ENCODE measurements at regions not wholly inside any gene's neighbourhood (a gene's known extent, or its start where the extent isn't known, plus 50 kb on each side); places are given as distances from the start of the nearest gene placed in this dataset.

GRCh38 chr9:99577351-99577750 lies 244.3 kb upstream of the NR4A3 start:
- no peaks in the 10 kb centered on the region for H3K79me1 ChIP-seq (ENCODE audit: low read depth, low read length)
- no peaks in the 10 kb centered on the region for H3K79me2 ChIP-seq (ENCODE audit: control insufficient read depth in 1 of 2, insufficient read depth in 2 of 2, low read length in 2 of 2)
- ChIA-PET POLR2A (ENCODE audit: partially characterized antibody) (no interaction called here), CTCF (ENCODE audit: partially characterized antibody) (interaction anchor here (1.3 to 2.7 kb wide), 2 partner anchors 14 to 43 kb away, joined by 3 to 21 read pairs; no protein-coding TSS in a partner anchor)
- H3K23me2 ChIP-seq (ENCODE audit: low read depth, low read length) = no peaks in the 10 kb centered on the region
- H3K4me3 ChIP-seq (ENCODE audit: extremely low read depth in 1 of 4, insufficient read depth in 2 of 4, low read depth in 3 of 4, low read length in 4 of 4) = no peak overlapping the region
- H2AFZ ChIP-seq (ENCODE audit: low read length) = no peak overlapping the region
- DNase-seq (ENCODE audit: low read depth in 1 of 2, low spot score in 2 of 2) = no peak
- no peak overlapping the region for H2AK5ac ChIP-seq (ENCODE audit: low read depth, low read length)
- no peak overlapping the region for H3K14ac ChIP-seq (ENCODE audit: insufficient read length)
- H3K27ac ChIP-seq (ENCODE audit: low read depth, low read length) = no peak overlapping the region
- H3K4me2 ChIP-seq (ENCODE audit: insufficient read depth in 1 of 2, low read depth in 2 of 2, low read length in 2 of 2) = no peak overlapping the region
- WGBS, 2 experiments (ENCODE audit: extremely low coverage in 1 of 2, insufficient coverage in 1 of 2, insufficient read length in 1 of 2, insufficient replicate concordance in 2 of 2, low coverage in 1 of 2, low lambda C conversion rate in 2 of 2, missing lambda C conversion rate in 1 of 2) = 91% methylated on average over 2 of the region's 2 CpGs; no CpG with 5 or more reads in 1 of the 2 experiments
- no peak overlapping the region for H2BK120ac ChIP-seq (replicated peaks; ENCODE audit: low read depth, low read length)
- H3K9ac ChIP-seq (replicated peaks in 1 of 4; ENCODE audit: extremely low read depth in 1 of 4, low read depth in 3 of 4, low read length in 3 of 4) = no peak overlapping the region
- no peak overlapping the region for H4K8ac ChIP-seq (ENCODE audit: extremely low read depth, insufficient read depth, low read length)
- H4K5ac ChIP-seq (ENCODE audit: insufficient read length, low read depth, low read length) = no peak overlapping the region
- H3K27me3 ChIP-seq (replicated peaks in 1 of 4; ENCODE audit: control insufficient read depth in 3 of 4, extremely low read depth in 1 of 4, insufficient read depth in 3 of 4, low read length in 3 of 4) = no peaks in the 10 kb centered on the region
- no peaks in the 10 kb centered on the region for H3K9me3 ChIP-seq (ENCODE audit: insufficient read depth in 2 of 2, low read depth in 1 of 2, low read length in 1 of 2)
- H4K20me1 ChIP-seq (replicated peaks in 1 of 2; ENCODE audit: control insufficient read depth in 1 of 2, insufficient read depth in 2 of 2, low read length in 2 of 2) = no peaks in the 10 kb centered on the region
- no peaks in the 10 kb centered on the region for H3K36me3 ChIP-seq (ENCODE audit: control insufficient read depth in 2 of 4, insufficient read depth in 4 of 4, low read length in 3 of 4)
- H2BK5ac ChIP-seq (ENCODE audit: low read depth, low read length) = no peak overlapping the region
- no peaks in the 10 kb centered on the region for H3K4me1 ChIP-seq (replicated peaks in 1 of 4; ENCODE audit: control insufficient read depth in 3 of 4, insufficient read depth in 4 of 4, low read length in 3 of 4)
- H3K18ac ChIP-seq (ENCODE audit: extremely low read depth, low read length) = no peak overlapping the region
- no peak overlapping the region for H4K91ac ChIP-seq (replicated peaks; ENCODE audit: insufficient read length, low read length)
- TF ChIP-seq ASH2L (IDR thresholded peaks at IDR 0.05; ENCODE audit: low read length) = no peak
- TF ChIP-seq KDM1A (IDR thresholded peaks at IDR 0.05; ENCODE audit: borderline replicate concordance, low read length) = no peak
- no peak for TF ChIP-seq RFX5 (IDR thresholded peaks at IDR 0.05; ENCODE audit: borderline replicate concordance, low read depth, low read length)
- no peak for TF ChIP-seq HDAC2 (IDR thresholded peaks at IDR 0.05; ENCODE audit: borderline replicate concordance in 1 of 2, low read depth in 2 of 2, low read length in 2 of 2)
- no peak for TF ChIP-seq SUZ12 (IDR thresholded peaks at IDR 0.05; ENCODE audit: low read length)
- no peak for TF ChIP-seq CHD1 (IDR thresholded peaks at IDR 0.05; ENCODE audit: low read depth, low read length)
- no peak for TF ChIP-seq NRF1 (IDR thresholded peaks at IDR 0.05; ENCODE audit: low read depth, low read length)
- TF ChIP-seq POLR2AphosphoS5 (IDR thresholded peaks at IDR 0.05; ENCODE audit: low read depth, low read length) = no peak
- TF ChIP-seq TAF7 (optimal IDR thresholded peaks at IDR 0.05; ENCODE audit: borderline replicate concordance, low read depth, low read length) = no peak
- H2BK15ac ChIP-seq (ENCODE audit: low read length) = no peak overlapping the region
- H3K23ac ChIP-seq (ENCODE audit: insufficient read length) = no peak overlapping the region
- no peak overlapping the region for H3K4ac ChIP-seq (replicated peaks; ENCODE audit: insufficient read length, low read depth, low read length)
- H2BK12ac ChIP-seq (ENCODE audit: low read depth, low read length) = no peak overlapping the region
- no peak overlapping the region for H2BK20ac ChIP-seq (ENCODE audit: low read length)
- no peak for FAIRE-seq
- H3K56ac ChIP-seq (replicated peaks; ENCODE audit: insufficient read length, low read depth, low read length) = no peak overlapping the region
